HUES48 (cell line): ENCODE measurements at regions not wholly inside any gene's neighbourhood (a gene's known extent, or its start where the extent isn't known, plus 50 kb on each side); places are given as distances from the start of the nearest gene placed in this dataset.
"Not testable (repeated sequence)": the region's sequence is repeated elsewhere in the genome, so short reads cannot be mapped to it uniquely, and the experiment has no call there.

Experiments used
- H3K27ac ChIP-seq: one replicate; pipeline ENCODE4 v1.7.0; 2013; ENCODE audit warnings: low read depth, low read length, inconsistent platforms
- H3K27me3 ChIP-seq: 2 replicates; pipeline ENCODE4 v1.6.1; 2013; ENCODE audit warnings: mild to moderate bottlenecking, low read length; ENCODE audit not compliant: control insufficient read depth, insufficient read depth
- H3K36me3 ChIP-seq: 2 replicates; pipeline ENCODE4 v1.6.1; 2013; ENCODE audit warnings: low read length; ENCODE audit not compliant: control insufficient read depth, insufficient read depth
- H3K4me1 ChIP-seq: 2 replicates; pipeline ENCODE4 v1.6.1; 2013; ENCODE audit warnings: mild to moderate bottlenecking, low read length; ENCODE audit not compliant: control insufficient read depth, insufficient read depth
- H3K4me3 ChIP-seq: 2 replicates; pipeline ENCODE4 v1.5.1; 2013; ENCODE audit warnings: mild to moderate bottlenecking, low read depth, low read length
- H3K9ac ChIP-seq: 2 replicates; pipeline ENCODE4 v1.6.1; 2013; ENCODE audit warnings: mild to moderate bottlenecking, low read depth, low read length, moderate library complexity
- H3K9me3 ChIP-seq: 2 replicates; pipeline ENCODE4 v1.6.1; 2013; ENCODE audit warnings: low read length; ENCODE audit not compliant: control insufficient read depth, insufficient read depth

DNA sequence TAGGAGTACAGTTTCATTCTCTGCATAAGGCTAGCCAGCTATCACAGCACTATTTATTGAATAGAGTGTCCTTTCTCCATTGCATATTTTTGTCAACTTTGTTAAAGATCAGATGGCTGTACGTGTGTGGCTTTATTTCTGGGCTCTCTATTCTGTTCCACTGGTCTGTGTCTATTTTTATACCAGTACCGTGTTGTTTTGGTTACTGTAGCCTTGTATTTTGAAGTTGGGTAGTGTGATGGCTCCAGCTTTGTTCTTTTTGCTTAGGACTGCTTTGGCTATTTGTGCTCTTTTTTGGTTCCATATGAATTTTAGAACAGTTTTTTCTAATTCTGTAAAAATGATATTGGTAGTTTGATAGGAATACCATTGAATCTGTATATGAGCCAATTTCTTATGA is 182.1 kb upstream of the DIAPH2 start:
- Histone ChIP-seq H3K9me3 (no peaks in the 10 kb centered on the region), H3K9ac (no peak overlapping the region), H3K36me3 (no peaks in the 10 kb centered on the region), H3K27me3 (no peaks in the 10 kb centered on the region; the same call in 1 of the 2 replicates), H3K4me1 (no peaks in the 10 kb centered on the region), H3K27ac (no peak overlapping the region), H3K4me3 (no peak overlapping the region)

DNA sequence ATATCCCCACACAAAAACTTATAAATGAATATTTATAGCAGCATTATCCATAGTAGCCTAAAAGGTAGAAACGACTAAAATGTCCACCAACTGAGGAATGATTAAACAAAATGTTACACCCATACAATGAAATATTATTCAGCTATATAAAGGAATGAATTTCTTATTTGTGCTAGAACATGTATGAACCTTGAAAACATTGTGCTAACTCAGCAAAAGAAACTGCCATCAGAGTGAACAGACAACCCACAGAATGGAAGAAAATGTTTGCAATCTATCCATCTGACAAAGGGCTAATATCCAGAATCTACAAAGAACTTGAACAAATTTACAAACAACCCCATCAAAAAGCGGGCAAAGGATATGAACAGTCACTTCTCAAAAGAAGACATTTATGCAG is 155.3 kb upstream of the DIAPH2 start:
- not testable (repeated sequence) for H3K27ac ChIP-seq, H3K27me3 ChIP-seq, H3K36me3 ChIP-seq, H3K4me1 ChIP-seq, H3K4me3 ChIP-seq, H3K9me3 ChIP-seq, H3K9ac ChIP-seq

DNA sequence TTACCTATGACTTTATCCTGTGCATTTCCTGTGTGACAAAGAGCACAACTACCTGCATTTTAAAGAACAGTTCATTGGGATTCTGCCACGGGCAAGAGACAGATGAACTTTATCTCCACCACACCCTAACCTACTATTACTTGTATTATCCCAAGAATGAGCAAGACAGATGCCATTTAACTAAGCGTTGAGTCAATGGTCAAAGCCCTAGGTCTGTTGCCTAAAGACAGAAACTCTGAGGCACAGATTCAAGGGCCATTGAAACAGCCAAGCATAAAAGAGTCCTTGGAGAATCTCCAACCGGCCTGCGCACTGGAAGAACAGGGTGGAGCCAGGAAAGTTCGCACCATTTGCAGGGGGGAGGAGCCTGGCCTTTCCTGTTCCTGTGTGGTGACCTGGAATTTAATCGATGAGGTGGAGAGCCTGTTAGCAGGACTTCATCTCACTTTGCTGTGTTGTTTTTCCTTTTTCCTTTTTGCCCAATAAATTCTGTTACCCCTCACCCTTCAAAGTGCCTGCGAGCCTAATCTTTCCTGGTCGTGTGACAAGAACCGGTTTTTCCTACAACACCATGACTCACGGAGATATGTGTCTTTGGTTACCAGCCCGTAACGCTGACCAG is 146.4 kb upstream of the DIAPH2 start:
- Histone ChIP-seq H3K9ac (no peak overlapping the region), H3K27ac (no peak overlapping the region), H3K27me3 (no peaks in the 10 kb centered on the region), H3K36me3 (no peaks in the 10 kb centered on the region), H3K9me3 (no peaks in the 10 kb centered on the region), H3K4me3 (no peak overlapping the region), H3K4me1 (peaks cover 3% of the 10 kb centered on the region; the same call in 1 of the 2 replicates)

DNA sequence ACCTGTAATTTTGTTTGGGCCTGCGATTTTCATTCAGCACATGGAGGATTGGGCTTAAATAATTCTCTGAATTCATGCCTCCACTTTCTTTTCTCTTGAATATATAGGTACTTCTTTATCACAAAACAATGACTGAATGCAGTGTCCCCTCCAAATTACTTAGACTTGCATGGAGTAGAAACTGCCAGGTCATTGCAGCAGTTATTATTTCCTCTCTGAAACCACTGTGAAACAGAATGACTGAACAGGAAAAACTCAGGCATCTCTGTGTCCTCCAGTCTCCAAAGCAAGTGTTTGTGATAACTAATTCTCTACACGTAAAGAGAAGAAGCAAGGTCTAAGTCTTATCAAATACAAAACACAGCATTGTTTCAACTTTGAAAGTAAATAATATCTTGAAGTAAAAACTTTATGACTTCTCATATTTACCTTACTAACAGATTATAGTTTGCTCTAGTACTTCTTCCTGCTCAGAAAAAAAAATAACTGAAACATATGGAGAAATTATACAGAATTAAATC is 144.5 kb upstream of the DIAPH2 start:
- Histone ChIP-seq H3K9ac (no peak overlapping the region), H3K36me3 (no peaks in the 10 kb centered on the region), H3K4me1 (peaks cover 3% of the 10 kb centered on the region; the same call in 1 of the 2 replicates), H3K4me3 (no peak overlapping the region), H3K9me3 (no peaks in the 10 kb centered on the region), H3K27ac (no peak overlapping the region), H3K27me3 (no peaks in the 10 kb centered on the region)

DNA sequence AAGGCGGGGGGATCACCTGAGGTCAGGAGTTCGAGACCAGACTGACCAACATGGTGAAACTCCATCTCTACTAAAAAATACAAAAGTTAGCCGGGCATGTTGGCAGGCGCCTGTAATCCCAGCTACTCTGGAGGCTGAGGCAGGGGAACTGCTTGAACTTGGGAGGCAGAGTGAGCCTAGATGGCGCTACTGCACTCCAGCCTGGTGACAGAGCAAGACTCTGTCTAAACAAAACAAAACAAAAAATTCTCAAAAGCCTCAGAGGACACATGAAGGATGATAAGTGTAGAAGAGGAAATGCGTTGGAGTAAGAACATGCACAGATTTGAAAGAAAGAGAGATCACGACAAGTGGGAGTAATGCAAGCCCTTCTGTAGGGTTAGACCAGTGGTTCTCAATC is 138.4 kb upstream of the DIAPH2 start:
- H3K4me3 ChIP-seq, result not testable (repeated sequence)

DNA sequence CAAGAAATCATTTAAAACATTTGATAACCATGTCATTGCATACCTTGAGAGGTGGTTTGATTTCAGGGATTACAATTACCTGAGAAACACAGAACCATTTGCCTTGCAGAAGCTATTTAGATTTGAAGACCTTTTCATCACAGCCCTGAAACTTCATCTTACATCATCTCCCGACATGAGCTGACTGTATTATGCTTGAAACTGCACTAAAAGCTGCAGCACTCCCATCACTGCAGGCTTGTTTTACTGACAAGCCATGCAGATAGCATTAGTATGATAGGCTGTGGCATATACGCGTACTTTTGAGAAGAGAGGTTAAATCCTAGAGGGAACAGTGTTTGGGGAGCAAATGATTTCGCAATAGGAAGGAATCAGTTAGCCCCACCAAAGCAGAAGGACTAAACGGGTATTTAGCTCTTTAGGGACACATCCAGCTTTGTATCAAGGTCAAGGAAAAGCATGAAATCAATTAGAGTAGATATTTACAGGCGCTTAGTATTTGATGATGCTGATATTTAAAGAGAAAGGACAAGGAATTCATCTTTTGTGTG is 133.2 kb upstream of the DIAPH2 start:
- Histone ChIP-seq H3K27ac (no peak overlapping the region), H3K4me3 (no peak overlapping the region), H3K9me3 (no peaks in the 10 kb centered on the region), H3K4me1 (peaks cover 9% of the 10 kb centered on the region; the same call in 1 of the 2 replicates), H3K27me3 (no peaks in the 10 kb centered on the region; the same call in 1 of the 2 replicates), H3K36me3 (no peaks in the 10 kb centered on the region), H3K9ac (no peak overlapping the region)

More for the DNA sequence above, 138.4 kb upstream of the DIAPH2 start:
- not testable (repeated sequence) for H3K36me3 ChIP-seq, H3K27me3 ChIP-seq, H3K9me3 ChIP-seq, H3K9ac ChIP-seq, H3K4me1 ChIP-seq, H3K27ac ChIP-seq

DNA sequence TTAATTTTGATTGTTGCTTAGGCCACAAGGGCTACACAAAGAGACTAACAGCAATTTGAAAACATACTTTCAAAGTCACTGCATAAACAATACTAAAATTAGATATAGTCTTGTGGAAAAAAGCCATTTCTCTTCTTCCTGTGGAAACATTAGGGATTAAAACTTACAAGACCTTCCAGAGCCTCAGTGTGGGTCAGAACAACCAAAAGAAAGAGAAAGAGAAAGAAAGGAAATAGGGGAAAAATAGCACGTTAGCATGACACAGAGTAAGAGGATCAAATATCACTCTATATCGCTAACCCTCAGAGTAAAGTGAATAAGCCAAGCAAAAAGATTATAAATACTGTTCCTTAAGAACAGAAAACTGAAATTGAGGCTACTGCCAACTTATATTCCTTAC is 127.8 kb upstream of the DIAPH2 start:
- Histone ChIP-seq H3K9me3 (no peaks in the 10 kb centered on the region), H3K9ac (no peak overlapping the region), H3K27ac (no peak overlapping the region), H3K4me3 (no peak overlapping the region), H3K36me3 (no peaks in the 10 kb centered on the region), H3K4me1 (peaks cover 9% of the 10 kb centered on the region), H3K27me3 (no peaks in the 10 kb centered on the region; the same call in 1 of the 2 replicates)

DNA sequence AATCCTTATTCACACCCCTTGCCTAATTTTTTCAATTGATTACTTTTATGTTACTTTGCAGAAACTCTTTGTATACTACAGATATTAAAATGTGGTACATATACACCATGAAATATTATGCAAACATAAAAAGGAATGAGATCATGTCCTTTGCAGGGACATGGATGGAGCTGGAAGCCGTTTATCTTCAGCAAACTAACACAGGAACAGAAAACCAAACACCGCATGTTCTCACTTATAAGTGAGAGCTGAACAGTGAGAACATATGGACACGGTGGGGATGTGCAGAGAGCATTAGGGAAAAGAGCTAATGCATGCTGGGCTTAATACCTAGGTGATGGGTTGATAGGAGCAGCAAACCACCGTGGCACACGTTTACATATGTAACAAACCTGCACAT is 123.5 kb upstream of the DIAPH2 start:
- H3K36me3 ChIP-seq, H3K27me3 ChIP-seq, H3K27ac ChIP-seq: not testable (repeated sequence)

DNA sequence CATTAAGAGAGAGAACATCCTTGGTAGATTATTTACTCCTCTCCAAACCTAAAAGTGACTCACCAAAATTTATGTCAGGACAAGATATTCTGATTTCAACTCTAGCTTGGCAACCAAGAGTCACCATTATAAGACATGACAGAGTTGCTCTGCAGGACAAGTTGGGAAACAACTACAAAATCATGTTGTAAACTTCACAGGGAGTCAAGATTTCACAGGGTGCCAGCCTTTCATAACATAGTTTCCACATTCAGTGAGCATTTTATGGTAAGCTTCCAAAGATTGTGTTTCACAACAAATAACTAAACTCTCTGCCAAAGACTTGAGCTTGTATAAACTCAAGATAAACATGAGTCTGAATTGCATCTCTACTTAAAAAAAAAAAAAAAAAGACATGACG is 121.0 kb upstream of the DIAPH2 start:
- Histone ChIP-seq H3K9me3 (no peaks in the 10 kb centered on the region), H3K4me1 (peaks cover 4% of the 10 kb centered on the region; the same call in 1 of the 2 replicates), H3K27me3 (no peaks in the 10 kb centered on the region), H3K9ac (no peak overlapping the region), H3K4me3 (no peak overlapping the region), H3K27ac (no peak overlapping the region), H3K36me3 (no peaks in the 10 kb centered on the region)

More for the DNA sequence above, 123.5 kb upstream of the DIAPH2 start:
- H3K4me1 ChIP-seq, result peaks cover 13% of the 10 kb centered on the region
- not testable (repeated sequence) for H3K4me3 ChIP-seq, H3K9me3 ChIP-seq, H3K9ac ChIP-seq

DNA sequence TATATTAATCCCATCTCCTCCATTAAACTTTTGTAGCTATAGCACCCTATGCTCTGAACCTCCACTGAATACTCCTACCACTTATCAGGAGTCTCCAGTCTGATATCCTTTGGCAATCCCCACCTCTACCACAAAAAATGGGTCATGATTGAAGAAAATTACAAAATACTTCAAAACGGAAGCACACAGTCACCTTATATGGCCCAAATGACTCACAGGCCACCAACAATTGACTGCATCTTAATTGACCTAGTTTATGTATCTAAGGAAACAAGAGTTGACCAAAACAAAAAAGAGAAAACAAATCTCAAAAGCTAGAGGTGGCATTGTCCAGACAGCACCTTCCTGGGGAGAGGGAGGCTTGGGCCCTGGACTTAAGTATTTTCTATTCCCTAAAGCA is 120.0 kb upstream of the DIAPH2 start:
- no peak overlapping the region for H3K4me3 ChIP-seq
- no peak overlapping the region for H3K9ac ChIP-seq
- no peaks in the 10 kb centered on the region for H3K27me3 ChIP-seq
- H3K27ac ChIP-seq, result no peak overlapping the region
- H3K36me3 ChIP-seq, result no peaks in the 10 kb centered on the region
- peaks cover 4% of the 10 kb centered on the region; the same call in 1 of the 2 replicates for H3K4me1 ChIP-seq
- H3K9me3 ChIP-seq, result no peaks in the 10 kb centered on the region

DNA sequence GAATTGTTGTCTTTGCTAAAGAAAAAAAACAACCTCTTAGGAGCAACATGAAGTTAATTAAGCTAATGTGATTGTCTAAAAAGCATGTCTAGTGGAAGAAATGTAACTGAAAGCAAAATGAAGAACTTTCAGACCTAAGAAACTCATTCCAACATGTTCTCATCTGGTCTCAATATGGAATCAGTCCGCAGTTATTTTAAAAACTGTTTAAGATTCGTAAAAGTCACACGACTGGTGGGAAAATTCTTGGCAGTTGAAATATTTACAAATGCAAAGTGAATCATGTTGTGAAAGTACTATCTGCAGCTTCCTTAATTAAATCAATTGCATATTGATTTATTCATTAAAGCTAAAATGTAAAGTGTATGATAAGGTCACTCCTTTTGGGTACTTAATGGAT is 117.8 kb upstream of the DIAPH2 start:
- Histone ChIP-seq H3K27ac (no peak overlapping the region), H3K36me3 (no peaks in the 10 kb centered on the region), H3K27me3 (no peaks in the 10 kb centered on the region), H3K9ac (no peak overlapping the region), H3K4me3 (no peak overlapping the region), H3K4me1 (peaks cover 4% of the 10 kb centered on the region; the same call in 1 of the 2 replicates), H3K9me3 (no peaks in the 10 kb centered on the region)
